ENCODE measurements at regions not wholly inside any gene's neighbourhood (a gene's known extent, or its start where the extent isn't known, plus 50 kb on each side); places are given as distances from the start of the nearest gene placed in this dataset.

GRCh38 chr12:125206711-125207110 lies 141.5 kb downstream of the AACS start:
- TF ChIP-seq POLR2A (IDR thresholded peaks at IDR 0.05), result no peak
- TF ChIP-seq CTCF (IDR thresholded peaks at IDR 0.05), result no peak
